Lower lobe of right lung (tissue), 2 donors: ENCODE measurements at regions not wholly inside any gene's neighbourhood (a gene's known extent, or its start where the extent isn't known, plus 50 kb on each side); places are given as distances from the start of the nearest gene placed in this dataset.
"Not testable (repeated sequence)": the region's sequence is repeated elsewhere in the genome, so short reads cannot be mapped to it uniquely, and the experiment has no call there.

Experiments used
- ATAC-seq, 2 donors: fragments of 200-7000 bp; cut with Tn5 transposase; one replicate each; pipeline ENCODE4 v1.9.1; 2020 to 2022; ENCODE audit warnings: mild to moderate bottlenecking in 2 of 2, moderate library complexity in 2 of 2
- DNase-seq: peaks from one replicate; pipeline ENCODE4 v3.0.0-alpha.2; 2020
- H3K27ac ChIP-seq: fragments of 200-600 bp; one replicate; pipeline ENCODE4 v1.8.0; 2022
- H3K27me3 ChIP-seq: fragments of 200-600 bp; one replicate; pipeline ENCODE4 v1.8.0; 2022; ENCODE audit warnings: low read depth
- H3K36me3 ChIP-seq: fragments of 200-600 bp; one replicate; pipeline ENCODE4 v1.8.0; 2022; ENCODE audit warnings: mild to moderate bottlenecking
- H3K4me1 ChIP-seq: fragments of 200-600 bp; one replicate; pipeline ENCODE4 v1.8.0; 2022
- H3K4me3 ChIP-seq: fragments of 200-600 bp; one replicate; pipeline ENCODE4 v1.8.0; 2022; ENCODE audit warnings: mild to moderate bottlenecking
- H3K9me3 ChIP-seq: fragments of 200-600 bp; one replicate; pipeline ENCODE4 v1.8.0; 2022
- intact Hi-C: fragments of 100-400 bp; cut with DNase I; formaldehyde crosslinking; loops from one replicate; pipeline ENCODE4 v1.11.0; 2022
- TF ChIP-seq, protein P1 (sequence below): fragments of 200-600 bp; IDR thresholded peaks from one replicate; pipeline ENCODE4 v1.8.0; 2022; ENCODE audit warnings: antibody characterized with exemption, mild to moderate bottlenecking
- donor health status: DM: no; HTN: yes; CAD: no; lungs with severe emphysema.

DNA sequence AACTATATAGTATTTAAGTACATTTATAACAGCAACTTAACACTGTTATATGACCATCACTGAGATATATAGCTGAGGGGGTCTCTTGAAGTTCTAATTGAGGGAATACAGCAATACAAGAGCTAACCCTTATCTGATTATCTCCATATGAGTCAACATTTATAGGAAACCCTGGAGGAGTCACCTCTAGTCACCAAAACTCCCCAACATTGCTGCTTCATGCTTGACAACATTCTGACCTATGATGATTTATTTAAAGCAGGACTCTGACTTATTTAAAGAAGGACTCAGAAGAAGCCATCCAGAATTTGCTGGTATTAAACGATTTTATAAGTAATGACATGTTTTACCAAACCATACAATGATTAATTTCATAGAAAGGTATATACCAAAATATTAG, 182.6 kb upstream of the NOX3 start:
- H3K9me3 ChIP-seq: peaks cover 16% of the 10 kb centered on the region
- DNase-seq: no peak
- H3K27ac ChIP-seq: no peak overlapping the region
- no peaks in the 10 kb centered on the region for H3K36me3 ChIP-seq
- intact Hi-C loops: no loop called here
- H3K27me3 ChIP-seq: no peaks in the 10 kb centered on the region
- no peaks in the 10 kb centered on the region for H3K4me1 ChIP-seq
- H3K4me3 ChIP-seq: no peak overlapping the region
- ATAC-seq: no peak
- TF ChIP-seq, protein P1, sequence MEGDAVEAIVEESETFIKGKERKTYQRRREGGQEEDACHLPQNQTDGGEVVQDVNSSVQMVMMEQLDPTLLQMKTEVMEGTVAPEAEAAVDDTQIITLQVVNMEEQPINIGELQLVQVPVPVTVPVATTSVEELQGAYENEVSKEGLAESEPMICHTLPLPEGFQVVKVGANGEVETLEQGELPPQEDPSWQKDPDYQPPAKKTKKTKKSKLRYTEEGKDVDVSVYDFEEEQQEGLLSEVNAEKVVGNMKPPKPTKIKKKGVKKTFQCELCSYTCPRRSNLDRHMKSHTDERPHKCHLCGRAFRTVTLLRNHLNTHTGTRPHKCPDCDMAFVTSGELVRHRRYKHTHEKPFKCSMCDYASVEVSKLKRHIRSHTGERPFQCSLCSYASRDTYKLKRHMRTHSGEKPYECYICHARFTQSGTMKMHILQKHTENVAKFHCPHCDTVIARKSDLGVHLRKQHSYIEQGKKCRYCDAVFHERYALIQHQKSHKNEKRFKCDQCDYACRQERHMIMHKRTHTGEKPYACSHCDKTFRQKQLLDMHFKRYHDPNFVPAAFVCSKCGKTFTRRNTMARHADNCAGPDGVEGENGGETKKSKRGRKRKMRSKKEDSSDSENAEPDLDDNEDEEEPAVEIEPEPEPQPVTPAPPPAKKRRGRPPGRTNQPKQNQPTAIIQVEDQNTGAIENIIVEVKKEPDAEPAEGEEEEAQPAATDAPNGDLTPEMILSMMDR: no peak

DNA sequence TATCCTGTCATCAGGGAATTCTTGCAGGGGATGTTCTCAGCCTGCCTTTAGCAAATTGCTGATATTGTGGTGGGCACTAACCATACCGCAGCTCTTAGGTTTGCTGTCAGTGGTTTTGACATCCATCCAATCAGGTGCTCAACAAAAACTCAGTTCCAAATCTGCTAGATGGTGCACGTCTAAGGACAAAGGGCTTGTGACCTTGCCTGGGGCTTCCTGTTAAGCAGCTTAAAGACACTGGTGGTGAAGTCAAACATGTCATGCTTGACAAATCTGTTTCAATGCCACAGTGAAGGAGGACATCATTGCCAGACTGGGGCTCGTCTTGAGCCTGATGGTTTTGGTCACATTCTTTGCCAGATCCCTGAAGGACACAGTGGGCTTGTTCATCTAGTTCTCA, 179.8 kb upstream of the NOX3 start:
- H3K27ac ChIP-seq: no peak overlapping the region
- peaks cover under 1% of the 10 kb centered on the region for H3K9me3 ChIP-seq
- H3K36me3 ChIP-seq: no peaks in the 10 kb centered on the region
- H3K4me1 ChIP-seq: no peaks in the 10 kb centered on the region
- no peaks in the 10 kb centered on the region for H3K27me3 ChIP-seq
- TF ChIP-seq, protein P1: no peak
- no peak overlapping the region for H3K4me3 ChIP-seq
- ATAC-seq (no peak), DNase-seq (no peak)
- intact Hi-C loops: no loop called here

DNA sequence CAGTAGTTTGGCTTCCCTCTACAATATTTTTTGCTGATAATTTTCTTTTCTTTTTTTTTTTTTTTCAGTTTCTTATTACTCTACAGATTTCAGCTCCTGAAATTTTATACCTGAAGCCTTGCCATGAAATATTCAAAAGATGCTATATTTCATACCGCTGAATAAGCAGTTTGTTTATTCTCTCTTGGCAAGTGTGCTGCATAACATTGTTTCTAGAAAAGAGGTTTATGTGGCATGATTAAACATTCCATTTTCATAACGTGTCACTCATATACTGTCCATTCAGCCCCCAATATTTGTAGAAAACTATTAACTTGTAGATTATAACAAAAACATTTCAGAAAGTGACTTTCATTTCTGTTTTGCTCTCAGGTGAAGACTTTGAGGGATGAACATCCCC, 174.4 kb upstream of the NOX3 start:
- no peak for ATAC-seq
- DNase-seq: no peak
- no peak overlapping the region for H3K27ac ChIP-seq
- H3K27me3 ChIP-seq: no peaks in the 10 kb centered on the region
- no peaks in the 10 kb centered on the region for H3K4me1 ChIP-seq
- H3K9me3 ChIP-seq: no peaks in the 10 kb centered on the region
- TF ChIP-seq, protein P1: no peak
- H3K36me3 ChIP-seq: no peaks in the 10 kb centered on the region
- intact Hi-C loops: no loop called here
- no peak overlapping the region for H3K4me3 ChIP-seq

DNA sequence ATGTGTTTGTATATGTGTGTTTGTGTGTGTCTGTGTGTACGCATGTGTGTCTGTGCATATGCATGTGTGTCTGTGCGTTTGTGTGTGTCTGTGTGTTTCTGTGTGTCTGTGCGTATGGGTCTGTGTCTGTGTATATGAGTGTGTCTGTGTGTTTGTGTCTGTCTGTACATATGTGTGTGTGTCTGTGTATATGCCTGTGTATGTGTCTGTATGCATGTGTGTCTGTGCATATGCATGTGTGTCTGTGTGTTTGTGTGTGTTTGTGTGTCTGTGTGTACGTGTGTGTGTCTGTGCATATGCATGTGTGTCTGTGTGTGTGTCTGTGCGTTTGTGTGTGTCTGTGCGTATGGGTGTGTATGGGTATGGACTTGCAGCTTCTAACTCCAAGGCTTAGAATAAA, 174.0 kb upstream of the NOX3 start:
- H3K4me3 ChIP-seq: no peak overlapping the region
- DNase-seq (no peak), ATAC-seq (no peak)
- H3K9me3 ChIP-seq: no peaks in the 10 kb centered on the region
- no peaks in the 10 kb centered on the region for H3K4me1 ChIP-seq
- no peak overlapping the region for H3K27ac ChIP-seq
- H3K27me3 ChIP-seq: no peaks in the 10 kb centered on the region
- TF ChIP-seq, protein P1: no peak
- intact Hi-C loops: no loop called here
- no peaks in the 10 kb centered on the region for H3K36me3 ChIP-seq

DNA sequence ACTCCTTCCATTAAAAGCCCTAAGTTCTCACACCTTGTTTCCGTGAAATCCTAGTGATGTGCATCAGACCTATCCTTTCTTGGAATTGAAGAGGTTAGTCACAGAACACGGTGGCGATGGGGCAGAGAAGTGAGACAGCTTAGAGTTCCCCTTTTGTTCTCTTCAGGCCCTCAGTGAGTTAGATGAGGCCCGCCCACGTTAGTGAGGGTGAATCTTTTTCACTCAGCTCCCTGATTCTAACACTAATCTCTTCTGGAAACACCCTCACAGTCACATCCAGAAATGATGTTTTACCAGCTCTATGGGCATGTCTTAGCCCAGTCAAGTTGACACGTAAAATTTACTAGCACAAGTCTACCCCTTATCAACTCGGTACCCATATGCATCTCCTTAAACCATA, 172.7 kb upstream of the NOX3 start:
- Histone ChIP-seq H3K4me1 (no peaks in the 10 kb centered on the region), H3K36me3 (no peaks in the 10 kb centered on the region), H3K9me3 (no peaks in the 10 kb centered on the region), H3K4me3 (no peak overlapping the region), H3K27ac (no peak overlapping the region), H3K27me3 (no peaks in the 10 kb centered on the region)
- DNase-seq (no peak), ATAC-seq (no peak)
- TF ChIP-seq, protein P1: no peak
- intact Hi-C loops: no loop called here

DNA sequence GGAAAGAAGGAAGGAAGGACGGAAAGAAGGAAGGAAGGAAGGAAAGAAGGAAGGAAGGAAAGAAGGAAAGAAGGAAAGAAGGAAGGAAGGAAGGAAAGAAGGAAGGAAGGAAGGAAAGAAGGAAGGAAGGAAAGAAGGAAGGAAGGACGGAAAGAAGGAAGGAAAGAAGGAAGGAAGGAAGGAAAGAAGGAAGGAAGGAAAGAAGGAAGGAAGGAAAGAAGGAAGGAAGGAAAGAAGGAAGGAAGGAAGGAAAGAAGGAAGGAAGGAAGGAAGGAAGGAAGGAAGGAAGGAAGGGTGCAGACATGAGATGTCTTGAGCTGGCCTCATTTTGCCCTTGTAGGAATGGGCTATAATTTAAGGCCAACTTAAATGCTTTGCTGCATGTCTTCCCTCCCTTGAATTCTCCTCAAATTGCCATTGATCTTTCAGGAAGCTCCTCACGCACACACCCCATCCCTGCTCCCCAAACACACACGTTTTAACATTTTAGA, 172.1 kb upstream of the NOX3 start:
- ATAC-seq, H3K36me3 ChIP-seq, H3K27ac ChIP-seq, H3K27me3 ChIP-seq, DNase-seq, intact Hi-C loops, H3K4me1 ChIP-seq, H3K9me3 ChIP-seq, H3K4me3 ChIP-seq: not testable (repeated sequence)
